Lower lobe of right lung (tissue), 2 donors: ENCODE measurements at regions not wholly inside any gene's neighbourhood (a gene's known extent, or its start where the extent isn't known, plus 50 kb on each side); places are given as distances from the start of the nearest gene placed in this dataset.

Experiments
- ATAC-seq, 2 donors: fragments of 200-7000 bp; cut with Tn5 transposase; one replicate each; pipeline ENCODE4 v1.9.1; 2020 to 2022; ENCODE audit warnings: mild to moderate bottlenecking in 2 of 2, moderate library complexity in 2 of 2
- DNase-seq: peaks from one replicate; pipeline ENCODE4 v3.0.0-alpha.2; 2020
- H3K27ac ChIP-seq: fragments of 200-600 bp; one replicate; pipeline ENCODE4 v1.8.0; 2022
- H3K27me3 ChIP-seq: fragments of 200-600 bp; one replicate; pipeline ENCODE4 v1.8.0; 2022; ENCODE audit warnings: low read depth
- H3K36me3 ChIP-seq: fragments of 200-600 bp; one replicate; pipeline ENCODE4 v1.8.0; 2022; ENCODE audit warnings: mild to moderate bottlenecking
- H3K4me1 ChIP-seq: fragments of 200-600 bp; one replicate; pipeline ENCODE4 v1.8.0; 2022
- H3K4me3 ChIP-seq: fragments of 200-600 bp; one replicate; pipeline ENCODE4 v1.8.0; 2022; ENCODE audit warnings: mild to moderate bottlenecking
- H3K9me3 ChIP-seq: fragments of 200-600 bp; one replicate; pipeline ENCODE4 v1.8.0; 2022
- intact Hi-C: fragments of 100-400 bp; cut with DNase I; formaldehyde crosslinking; loops from one replicate; pipeline ENCODE4 v1.11.0; 2022
- TF ChIP-seq, protein P1 (sequence below): fragments of 200-600 bp; IDR thresholded peaks from one replicate; pipeline ENCODE4 v1.8.0; 2022; ENCODE audit warnings: antibody characterized with exemption, mild to moderate bottlenecking
- donor health status: DM: no; HTN: yes; CAD: no; lungs with severe emphysema.

DNA sequence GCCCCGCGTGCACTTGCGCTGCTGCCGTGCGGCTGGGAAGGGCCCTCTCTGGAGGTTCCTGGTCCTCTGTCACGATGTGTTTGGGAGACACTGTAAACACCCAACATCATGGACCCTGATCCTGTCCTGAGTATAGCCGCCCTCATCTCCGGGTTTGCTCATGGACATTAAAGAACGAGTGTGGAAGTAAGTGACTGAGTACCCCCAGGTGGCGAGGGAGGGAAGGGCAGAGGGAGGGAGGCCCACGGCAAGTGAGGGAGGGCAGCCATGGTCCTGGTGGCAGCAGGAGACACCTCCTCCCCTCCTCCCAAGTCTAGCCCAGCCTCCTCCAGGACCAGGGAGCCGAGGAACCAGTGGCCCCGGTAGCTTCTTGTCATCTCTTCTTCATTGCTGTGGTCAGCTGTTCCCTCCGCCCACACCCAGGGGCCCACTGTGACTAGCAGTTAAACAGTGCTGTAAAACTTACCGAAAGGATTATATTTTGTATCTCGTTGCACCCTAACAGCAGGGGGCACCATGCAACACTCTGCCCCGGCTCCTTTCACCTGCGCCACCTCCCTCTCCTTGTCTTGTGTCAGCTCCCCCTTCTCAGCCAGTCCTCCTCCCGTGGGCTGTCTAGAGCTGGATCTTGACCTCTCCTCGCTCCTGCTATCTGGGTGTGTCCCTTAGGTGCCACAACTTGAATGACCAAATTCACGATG, 566.5 kb upstream of the B3GAT1 start:
- DNase-seq (no peak), ATAC-seq (no peak)
- H3K27ac ChIP-seq: no peak overlapping the region
- no peaks in the 10 kb centered on the region for H3K27me3 ChIP-seq
- no peaks in the 10 kb centered on the region for H3K36me3 ChIP-seq
- TF ChIP-seq, protein P1, sequence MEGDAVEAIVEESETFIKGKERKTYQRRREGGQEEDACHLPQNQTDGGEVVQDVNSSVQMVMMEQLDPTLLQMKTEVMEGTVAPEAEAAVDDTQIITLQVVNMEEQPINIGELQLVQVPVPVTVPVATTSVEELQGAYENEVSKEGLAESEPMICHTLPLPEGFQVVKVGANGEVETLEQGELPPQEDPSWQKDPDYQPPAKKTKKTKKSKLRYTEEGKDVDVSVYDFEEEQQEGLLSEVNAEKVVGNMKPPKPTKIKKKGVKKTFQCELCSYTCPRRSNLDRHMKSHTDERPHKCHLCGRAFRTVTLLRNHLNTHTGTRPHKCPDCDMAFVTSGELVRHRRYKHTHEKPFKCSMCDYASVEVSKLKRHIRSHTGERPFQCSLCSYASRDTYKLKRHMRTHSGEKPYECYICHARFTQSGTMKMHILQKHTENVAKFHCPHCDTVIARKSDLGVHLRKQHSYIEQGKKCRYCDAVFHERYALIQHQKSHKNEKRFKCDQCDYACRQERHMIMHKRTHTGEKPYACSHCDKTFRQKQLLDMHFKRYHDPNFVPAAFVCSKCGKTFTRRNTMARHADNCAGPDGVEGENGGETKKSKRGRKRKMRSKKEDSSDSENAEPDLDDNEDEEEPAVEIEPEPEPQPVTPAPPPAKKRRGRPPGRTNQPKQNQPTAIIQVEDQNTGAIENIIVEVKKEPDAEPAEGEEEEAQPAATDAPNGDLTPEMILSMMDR: no peak
- H3K4me1 ChIP-seq: no peaks in the 10 kb centered on the region
- H3K9me3 ChIP-seq: no peaks in the 10 kb centered on the region
- no peak overlapping the region for H3K4me3 ChIP-seq
- intact Hi-C loops: no loop called here

DNA sequence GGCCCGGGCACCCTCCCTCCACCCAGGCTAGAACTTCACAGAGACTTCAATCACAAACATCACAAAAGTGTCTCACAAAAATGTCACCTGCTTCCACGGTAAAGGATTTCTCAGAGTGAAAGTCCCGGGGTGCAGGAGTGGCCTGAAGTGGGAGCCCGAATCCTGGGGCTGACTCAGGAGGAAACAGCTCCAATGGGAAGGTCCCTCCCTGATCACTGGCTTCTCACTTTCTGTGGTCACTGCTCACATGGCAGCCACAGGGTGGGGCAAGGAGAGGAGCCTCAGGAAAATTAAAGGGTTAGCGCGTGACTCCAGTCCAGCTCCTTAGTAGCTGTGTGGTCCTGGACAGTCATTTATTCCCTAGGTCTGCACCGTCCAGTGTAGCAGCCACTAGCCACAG, 564.5 kb upstream of the B3GAT1 start:
- Histone ChIP-seq H3K27me3 (no peaks in the 10 kb centered on the region), H3K36me3 (no peaks in the 10 kb centered on the region), H3K4me3 (no peak overlapping the region), H3K9me3 (no peaks in the 10 kb centered on the region), H3K4me1 (no peaks in the 10 kb centered on the region), H3K27ac (no peak overlapping the region)
- intact Hi-C loops: no loop called here
- ATAC-seq: no peak
- no peak for DNase-seq
- TF ChIP-seq, protein P1: no peak

DNA sequence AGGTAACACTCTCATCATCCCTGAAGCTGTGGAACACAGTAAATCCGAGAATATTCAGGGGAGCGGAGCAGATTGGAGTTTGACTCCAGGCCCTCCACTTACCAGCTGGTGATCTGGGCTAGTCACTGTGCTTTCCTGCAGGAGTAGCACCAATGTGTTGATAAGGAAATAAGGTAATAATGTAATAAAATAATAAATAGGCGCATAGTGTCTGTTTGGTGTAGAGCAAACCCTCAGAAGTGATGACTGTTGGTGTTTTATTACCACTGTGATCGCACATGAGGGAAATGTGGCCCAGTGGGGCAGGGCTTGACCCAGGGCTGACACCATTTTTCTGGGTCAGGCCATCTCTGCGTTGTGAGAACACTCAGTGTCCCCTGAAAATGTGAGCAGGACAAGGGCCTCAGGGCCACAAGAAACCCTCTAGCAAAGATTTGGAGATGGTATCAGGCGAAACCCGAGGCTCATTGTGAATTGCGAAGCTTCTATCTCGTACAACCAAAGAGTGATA, 563.9 kb upstream of the B3GAT1 start:
- Histone ChIP-seq H3K27ac (no peak overlapping the region), H3K4me3 (no peak overlapping the region), H3K27me3 (no peaks in the 10 kb centered on the region), H3K4me1 (no peaks in the 10 kb centered on the region), H3K36me3 (no peaks in the 10 kb centered on the region), H3K9me3 (no peaks in the 10 kb centered on the region)
- no peak for DNase-seq
- TF ChIP-seq, protein P1: no peak
- no peak for ATAC-seq
- intact Hi-C loops: no loop called here

DNA sequence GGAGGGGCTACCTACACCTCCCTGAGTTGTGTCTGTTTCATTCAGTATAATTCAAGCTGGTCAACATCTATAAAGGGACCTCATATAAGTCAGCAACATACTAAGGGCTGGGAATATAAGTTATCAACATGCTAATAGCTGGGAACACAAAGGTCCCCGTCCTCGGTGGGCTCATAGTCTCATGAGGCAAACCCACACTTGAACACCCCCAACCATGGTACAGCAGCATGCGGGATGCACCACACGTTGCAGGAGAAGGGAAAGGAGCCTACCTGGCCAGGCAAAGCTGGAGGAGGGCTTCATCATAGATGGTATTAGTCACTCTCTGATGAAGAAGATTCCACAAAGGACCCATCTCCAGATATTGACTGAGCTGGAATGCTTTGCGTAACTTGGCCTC, 561.8 kb upstream of the B3GAT1 start:
- Histone ChIP-seq H3K4me3 (no peak overlapping the region), H3K9me3 (no peaks in the 10 kb centered on the region), H3K27ac (no peak overlapping the region), H3K36me3 (no peaks in the 10 kb centered on the region), H3K27me3 (no peaks in the 10 kb centered on the region), H3K4me1 (no peaks in the 10 kb centered on the region)
- intact Hi-C loops: no loop called here
- ATAC-seq (no peak), DNase-seq (no peak)
- TF ChIP-seq, protein P1: no peak

DNA sequence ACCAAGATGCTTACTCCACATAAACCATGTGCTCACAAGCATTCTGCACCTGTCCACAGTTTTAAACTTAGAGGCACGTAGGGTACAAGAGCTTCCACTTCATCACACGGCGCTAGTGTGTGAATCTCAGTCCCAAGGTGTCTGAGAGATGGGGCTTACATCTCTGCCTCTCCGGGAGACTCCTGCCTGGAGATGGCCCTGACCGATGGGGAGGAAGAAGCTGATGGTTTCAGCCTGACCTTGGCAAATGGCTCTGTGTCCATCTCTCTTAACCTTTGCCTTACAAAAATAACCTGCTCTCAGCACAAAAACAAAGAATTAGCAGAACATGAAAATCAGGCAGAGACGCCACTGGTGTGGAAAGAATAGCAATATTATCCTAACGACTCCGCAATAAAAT, 559.3 kb upstream of the B3GAT1 start:
- no peak for DNase-seq
- H3K36me3 ChIP-seq: no peaks in the 10 kb centered on the region
- no peaks in the 10 kb centered on the region for H3K4me1 ChIP-seq
- no peak overlapping the region for H3K27ac ChIP-seq
- H3K4me3 ChIP-seq: no peak overlapping the region
- TF ChIP-seq, protein P1: no peak
- no peaks in the 10 kb centered on the region for H3K9me3 ChIP-seq
- no peaks in the 10 kb centered on the region for H3K27me3 ChIP-seq
- intact Hi-C loops: no loop called here
- no peak for ATAC-seq
